ENCODE measurements at regions not wholly inside any gene's neighbourhood (a gene's known extent, or its start where the extent isn't known, plus 50 kb on each side); places are given as distances from the start of the nearest gene placed in this dataset.

DNA sequence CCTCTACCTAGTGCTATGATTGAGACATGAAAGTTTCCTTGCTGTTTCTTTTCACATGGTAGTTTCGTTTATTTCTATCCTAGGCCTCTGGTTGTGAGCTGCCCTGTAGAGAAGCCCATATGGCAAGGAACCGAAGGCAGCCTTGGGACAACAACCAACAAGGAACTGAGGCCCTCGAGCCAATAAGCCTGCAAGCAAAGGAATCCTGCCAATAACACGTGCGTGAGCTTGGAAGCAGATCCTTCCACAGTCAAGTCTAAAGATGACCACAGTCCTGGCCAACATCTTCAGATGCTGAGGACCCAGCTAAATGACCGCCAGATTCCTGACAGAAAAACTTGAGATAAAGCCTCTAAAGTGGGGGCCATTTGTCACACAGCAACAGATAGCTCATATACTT is 100.4 kb upstream of the FAM9B start:
- H3K4me1 ChIP-seq: no peaks in the 10 kb centered on the region
- H3K36me3 ChIP-seq (ENCODE audit: control insufficient read depth, insufficient read depth, low read length): no peaks in the 10 kb centered on the region
- H3K9me3 ChIP-seq (ENCODE audit: control insufficient read depth, low read length): no peaks in the 10 kb centered on the region
- H3K27ac ChIP-seq: no peak overlapping the region
- TF ChIP-seq CTCF (IDR thresholded peaks at IDR 0.05): no peak
- H3K79me2 ChIP-seq: no peaks in the 10 kb centered on the region
- no peak overlapping the region for H2AFZ ChIP-seq
- no peak overlapping the region for H3K4me3 ChIP-seq (ENCODE audit: low read depth, low read length)
- no peak overlapping the region for H3K4me2 ChIP-seq (ENCODE audit: low read length)
- H3K9ac ChIP-seq: no peak overlapping the region
- H3K27me3 ChIP-seq (ENCODE audit: control insufficient read depth, insufficient read depth, low read length): no peaks in the 10 kb centered on the region

DNA sequence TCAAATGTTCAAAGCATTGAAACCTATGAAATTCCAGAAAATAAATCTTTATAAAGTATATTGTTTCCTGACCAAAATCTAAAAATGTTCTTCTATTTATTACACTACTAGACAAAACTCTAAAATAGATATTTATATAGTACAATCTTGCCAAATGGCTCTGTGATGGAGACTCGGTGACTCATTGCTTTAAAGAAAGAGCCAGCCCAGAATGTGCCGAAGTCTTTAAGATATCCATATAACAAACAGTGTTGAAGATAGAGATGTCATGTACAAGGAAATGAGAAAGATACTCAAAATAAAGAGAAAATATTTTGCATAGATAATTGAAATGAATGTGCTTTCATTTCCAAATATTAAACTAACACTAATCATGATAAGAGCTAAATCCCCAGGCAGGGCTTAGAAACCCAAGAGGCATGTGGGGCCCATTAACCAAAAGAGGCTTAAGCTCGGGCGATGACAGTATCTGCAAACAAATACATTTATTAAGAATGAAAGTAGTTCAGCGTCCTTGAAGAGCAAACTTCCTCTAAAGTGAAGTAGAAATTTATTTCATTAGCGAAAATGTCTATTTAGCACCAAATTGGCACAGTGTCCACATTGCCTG is 102.1 kb upstream of the FAM9B start:
- no peaks in the 10 kb centered on the region for H3K36me3 ChIP-seq (ENCODE audit: control insufficient read depth, insufficient read depth, low read length)
- no peaks in the 10 kb centered on the region for H3K79me2 ChIP-seq
- no peak overlapping the region for H3K27ac ChIP-seq
- H3K9me3 ChIP-seq (ENCODE audit: control insufficient read depth, low read length): no peaks in the 10 kb centered on the region
- no peaks in the 10 kb centered on the region for H3K27me3 ChIP-seq (ENCODE audit: control insufficient read depth, insufficient read depth, low read length)
- no peak overlapping the region for H2AFZ ChIP-seq
- no peak for TF ChIP-seq CTCF (IDR thresholded peaks at IDR 0.05)
- H3K9ac ChIP-seq: no peak overlapping the region
- no peaks in the 10 kb centered on the region for H3K4me1 ChIP-seq
- H3K4me2 ChIP-seq (ENCODE audit: low read length): no peak overlapping the region
- H3K4me3 ChIP-seq (ENCODE audit: low read depth, low read length): no peak overlapping the region

DNA sequence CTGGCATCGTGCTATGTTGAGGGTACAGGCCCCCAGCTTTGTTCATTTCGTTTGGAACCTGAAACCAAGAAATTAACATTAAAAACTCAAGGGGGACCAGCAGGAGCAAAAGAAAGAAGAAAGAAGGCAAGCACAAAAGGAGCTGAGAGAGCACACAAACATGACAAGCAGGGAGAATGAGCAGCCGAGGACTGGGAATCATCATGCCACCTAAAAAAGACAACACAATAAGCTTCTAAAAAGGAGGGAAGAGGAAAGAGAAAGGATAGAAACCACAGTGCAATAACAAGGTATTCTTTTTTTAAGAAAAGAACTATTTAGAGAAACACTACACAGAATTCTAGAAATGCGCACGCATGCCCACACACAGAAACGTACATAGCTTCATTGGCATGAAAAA is 103.2 kb upstream of the FAM9B start:
- H3K79me2 ChIP-seq: no peaks in the 10 kb centered on the region
- no peaks in the 10 kb centered on the region for H3K36me3 ChIP-seq (ENCODE audit: control insufficient read depth, insufficient read depth, low read length)
- no peak overlapping the region for H3K4me2 ChIP-seq (ENCODE audit: low read length)
- no peaks in the 10 kb centered on the region for H3K27me3 ChIP-seq (ENCODE audit: control insufficient read depth, insufficient read depth, low read length)
- no peak overlapping the region for H2AFZ ChIP-seq
- H3K4me3 ChIP-seq (ENCODE audit: low read depth, low read length): no peak overlapping the region
- TF ChIP-seq CTCF (IDR thresholded peaks at IDR 0.05): no peak
- H3K9me3 ChIP-seq (ENCODE audit: control insufficient read depth, low read length): no peaks in the 10 kb centered on the region
- no peak overlapping the region for H3K9ac ChIP-seq
- H3K4me1 ChIP-seq: no peaks in the 10 kb centered on the region
- H3K27ac ChIP-seq: no peak overlapping the region

DNA sequence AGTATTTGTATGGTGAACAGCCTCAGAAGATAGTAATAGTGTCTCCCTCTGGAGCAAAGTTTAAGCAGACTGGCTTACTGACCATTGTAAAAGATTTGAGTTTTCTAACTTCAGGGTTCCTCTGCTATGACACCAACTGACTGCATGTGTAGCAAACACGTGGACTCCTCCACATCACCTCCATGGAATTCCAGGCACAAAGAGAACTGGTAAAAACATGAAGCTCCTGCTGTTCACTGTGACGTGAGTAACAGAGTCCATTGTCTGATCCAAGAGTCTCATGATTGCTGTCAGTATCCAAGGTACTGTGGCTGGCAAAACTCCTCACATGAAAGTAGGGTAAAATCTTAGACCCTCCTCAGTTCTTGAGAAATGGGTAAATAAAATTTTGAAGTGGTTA is 107.6 kb upstream of the FAM9B start:
- H3K4me2 ChIP-seq (ENCODE audit: low read length): no peak overlapping the region
- H3K27me3 ChIP-seq (ENCODE audit: control insufficient read depth, insufficient read depth, low read length): no peaks in the 10 kb centered on the region
- H3K9ac ChIP-seq: no peak overlapping the region
- no peaks in the 10 kb centered on the region for H3K4me1 ChIP-seq
- no peaks in the 10 kb centered on the region for H3K79me2 ChIP-seq
- H3K9me3 ChIP-seq (ENCODE audit: control insufficient read depth, low read length): no peaks in the 10 kb centered on the region
- no peak for TF ChIP-seq CTCF (IDR thresholded peaks at IDR 0.05)
- H3K36me3 ChIP-seq (ENCODE audit: control insufficient read depth, insufficient read depth, low read length): no peaks in the 10 kb centered on the region
- no peak overlapping the region for H3K4me3 ChIP-seq (ENCODE audit: low read depth, low read length)
- H3K27ac ChIP-seq: no peak overlapping the region
- no peak overlapping the region for H2AFZ ChIP-seq

DNA sequence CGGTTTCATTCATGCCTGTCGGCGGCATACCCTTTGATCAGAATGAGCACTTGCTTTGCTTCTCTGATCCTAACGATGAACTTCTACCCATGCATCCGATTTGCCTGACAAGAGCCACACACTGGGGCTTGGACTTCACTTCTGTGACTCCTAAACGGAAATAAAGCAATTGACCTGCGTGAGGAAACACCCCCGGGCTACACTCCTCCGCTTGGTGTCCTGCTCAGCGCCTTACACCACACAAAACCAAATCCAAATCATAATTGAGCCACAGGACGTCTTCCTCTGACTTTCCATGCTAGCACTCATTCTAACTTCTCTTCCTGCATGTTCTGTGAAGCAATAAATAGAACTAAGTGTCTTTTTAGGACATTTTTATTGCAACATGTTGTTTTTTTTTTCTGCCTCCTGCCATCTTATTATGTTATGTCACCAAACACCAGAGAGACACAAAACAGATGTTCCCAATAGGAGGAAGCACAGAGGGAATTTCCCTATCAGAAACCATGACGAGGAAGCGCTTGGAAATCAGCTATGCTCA is 110.8 kb upstream of the FAM9B start:
- no peaks in the 10 kb centered on the region for H3K79me2 ChIP-seq
- TF ChIP-seq CTCF (IDR thresholded peaks at IDR 0.05): no peak
- no peak overlapping the region for H3K4me3 ChIP-seq (ENCODE audit: low read depth, low read length)
- H3K4me1 ChIP-seq: no peaks in the 10 kb centered on the region
- H3K9me3 ChIP-seq (ENCODE audit: control insufficient read depth, low read length): no peaks in the 10 kb centered on the region
- no peak overlapping the region for H3K4me2 ChIP-seq (ENCODE audit: low read length)
- H3K9ac ChIP-seq: no peak overlapping the region
- no peaks in the 10 kb centered on the region for H3K27me3 ChIP-seq (ENCODE audit: control insufficient read depth, insufficient read depth, low read length)
- no peak overlapping the region for H3K27ac ChIP-seq
- H3K36me3 ChIP-seq (ENCODE audit: control insufficient read depth, insufficient read depth, low read length): no peaks in the 10 kb centered on the region
- H2AFZ ChIP-seq: no peak overlapping the region

All from parathyroid adenoma (tissue), 2 donors.